Mesendoderm (in vitro differentiated cells): ENCODE measurements at regions not wholly inside any gene's neighbourhood (a gene's known extent, or its start where the extent isn't known, plus 50 kb on each side); places are given as distances from the start of the nearest gene placed in this dataset.

ENCODE experiments used
- DNase-seq: peaks from one replicate; pipeline ENCODE4 v3.0.0; 2013
- H2AK5ac ChIP-seq: 2 replicates; pipeline ENCODE4 v1.6.1; 2013; ENCODE audit warnings: low read length, inconsistent platforms
- H2BK120ac ChIP-seq: 2 replicates; pipeline ENCODE4 v1.6.1; 2013; ENCODE audit warnings: low read depth, mild to moderate bottlenecking, low read length, moderate library complexity, mixed read lengths
- H2BK15ac ChIP-seq: replicated peaks from 2 replicates; pipeline ENCODE4 v1.6.1; 2013; ENCODE audit warnings: low read depth, mild to moderate bottlenecking, moderate library complexity
- H2BK5ac ChIP-seq: 2 replicates; pipeline ENCODE4 v1.6.1; 2013; ENCODE audit warnings: low read length, inconsistent platforms
- H3K18ac ChIP-seq: 2 replicates; pipeline ENCODE4 v1.6.1; 2013; ENCODE audit warnings: mild to moderate bottlenecking, low read length, mixed read lengths
- H3K23ac ChIP-seq: one replicate; pipeline ENCODE4 v1.6.1; 2013; ENCODE audit warnings: low read length
- H3K27ac ChIP-seq: 2 replicates; pipeline ENCODE4 v1.5.1; 2013; ENCODE audit warnings: low read depth, mild to moderate bottlenecking, inconsistent platforms, low read length, moderate library complexity
- H3K27me3 ChIP-seq: 2 replicates; pipeline ENCODE4 v1.6.1; 2013; ENCODE audit warnings: low read length, control low read depth, mild to moderate bottlenecking, inconsistent platforms; ENCODE audit not compliant: insufficient read depth, poor library complexity
- H3K36me3 ChIP-seq: 2 replicates; pipeline ENCODE4 v1.6.1; 2013; ENCODE audit warnings: low read length, inconsistent platforms; ENCODE audit not compliant: control insufficient read depth, insufficient read depth
- H3K4ac ChIP-seq: one replicate; pipeline ENCODE4 v1.6.1; 2013; ENCODE audit warnings: low read depth, mild to moderate bottlenecking, low read length, moderate library complexity
- H3K4me1 ChIP-seq: 2 replicates; pipeline ENCODE4 v1.6.1; 2013; ENCODE audit warnings: low read depth, low read length, inconsistent platforms; ENCODE audit not compliant: control insufficient read depth
- H3K4me2 ChIP-seq: 2 replicates; pipeline ENCODE4 v1.6.1; 2013; ENCODE audit warnings: low read length
- H3K4me3 ChIP-seq: 2 replicates; pipeline ENCODE4 v1.5.1; 2013; ENCODE audit warnings: mild to moderate bottlenecking, low read length
- H3K56ac ChIP-seq: one replicate; pipeline ENCODE4 v1.6.1; 2013; ENCODE audit warnings: low read length
- H3K79me1 ChIP-seq: 2 replicates; pipeline ENCODE4 v1.6.1; 2013; ENCODE audit warnings: low read length, inconsistent platforms
- H3K79me2 ChIP-seq: 2 replicates; pipeline ENCODE4 v1.6.1; 2013; ENCODE audit warnings: mild to moderate bottlenecking, low read length; ENCODE audit not compliant: control insufficient read depth, insufficient read depth
- H3K9ac ChIP-seq: 2 replicates; pipeline ENCODE4 v1.6.1; 2013; ENCODE audit warnings: low read length, inconsistent platforms
- H4K5ac ChIP-seq: one replicate; pipeline ENCODE4 v1.6.1; 2013; ENCODE audit warnings: low read length
- H4K8ac ChIP-seq: one replicate; pipeline ENCODE4 v1.6.1; 2013; ENCODE audit warnings: low read depth, mild to moderate bottlenecking, control low read depth, low read length, moderate library complexity
- WGBS: extraction: QIAGEN DNeasy Blood & Tissue Kit; methylation state at CpG from one replicate; pipeline ENCODE4 v1.1.7; 2013; ENCODE audit warnings: low lambda C conversion rate, missing lambda C conversion rate; ENCODE audit not compliant: insufficient coverage; ENCODE audit errors: extremely low coverage; 5-methylcytosine and 5-hydroxymethylcytosine counted together

GRCh38 chr3:148466143-148466542, 231.6 kb upstream of the AGTR1 start:
- Histone ChIP-seq H3K18ac (no peak overlapping the region), H3K27me3 (no peaks in the 10 kb centered on the region), H3K4ac (no peak overlapping the region), H3K9ac (no peak overlapping the region), H3K4me3 (no peak overlapping the region), H3K36me3 (no peaks in the 10 kb centered on the region), H3K4me2 (no peak overlapping the region), H2AK5ac (no peak overlapping the region), H4K8ac (no peak overlapping the region), H2BK15ac (no peak overlapping the region), H2BK5ac (no peak overlapping the region), H3K79me2 (no peaks in the 10 kb centered on the region), H3K56ac (no peak overlapping the region), H3K23ac (no peak overlapping the region), H2BK120ac (no peak overlapping the region), H3K79me1 (no peaks in the 10 kb centered on the region), H3K4me1 (no peaks in the 10 kb centered on the region), H4K5ac (no peak overlapping the region), H3K27ac (no peak overlapping the region)
- peak; percentile 61 for DNase-seq
- WGBS, result no CpG with 5 or more reads among the region's 2 CpGs

GRCh38 chr3:148466980-148467740, 230.5 kb upstream of the AGTR1 start:
- DNase-seq, result no peak
- Histone ChIP-seq H3K4me1 (no peaks in the 10 kb centered on the region), H2BK5ac (no peak overlapping the region), H3K4me2 (no peak overlapping the region), H3K27ac (no peak overlapping the region), H3K27me3 (no peaks in the 10 kb centered on the region), H2BK120ac (no peak overlapping the region), H3K4ac (no peak overlapping the region), H4K8ac (no peak overlapping the region), H3K79me1 (no peaks in the 10 kb centered on the region), H3K23ac (no peak overlapping the region), H3K9ac (no peak overlapping the region), H3K4me3 (no peak overlapping the region), H2BK15ac (no peak overlapping the region), H4K5ac (no peak overlapping the region), H3K79me2 (no peaks in the 10 kb centered on the region), H3K56ac (no peak overlapping the region), H3K36me3 (no peaks in the 10 kb centered on the region), H3K18ac (no peak overlapping the region), H2AK5ac (no peak overlapping the region)

GRCh38 chr3:148477375-148477774, 220.3 kb upstream of the AGTR1 start:
- H4K8ac ChIP-seq, result no peak overlapping the region
- no peak overlapping the region for H3K4me3 ChIP-seq
- no peak overlapping the region for H3K56ac ChIP-seq
- no CpG with 5 or more reads among the region's 2 CpGs for WGBS
- no peak overlapping the region for H4K5ac ChIP-seq
- no peak overlapping the region for H2BK15ac ChIP-seq
- no peak overlapping the region for H3K23ac ChIP-seq
- no peak overlapping the region for H2BK5ac ChIP-seq
- H3K4me2 ChIP-seq, result no peak overlapping the region
- H3K27ac ChIP-seq, result no peak overlapping the region
- H3K4me1 ChIP-seq, result peaks cover 2% of the 10 kb centered on the region
- no peak overlapping the region for H3K18ac ChIP-seq
- H3K9ac ChIP-seq, result no peak overlapping the region
- no peaks in the 10 kb centered on the region for H3K27me3 ChIP-seq
- DNase-seq, result no peak
- H2AK5ac ChIP-seq, result no peak overlapping the region
- H2BK120ac ChIP-seq, result no peak overlapping the region
- H3K79me2 ChIP-seq, result no peaks in the 10 kb centered on the region
- no peaks in the 10 kb centered on the region for H3K36me3 ChIP-seq
- H3K4ac ChIP-seq, result no peak overlapping the region
- H3K79me1 ChIP-seq, result no peaks in the 10 kb centered on the region

- Histone ChIP-seq H3K36me3 (no peaks in the 10 kb centered on the region), H3K18ac (no peak overlapping the region), H2BK120ac (no peak overlapping the region), H2BK5ac (no peak overlapping the region), H2BK15ac (no peak overlapping the region), H3K56ac (no peak overlapping the region), H3K27me3 (no peaks in the 10 kb centered on the region), H3K4me1 (no peaks in the 10 kb centered on the region), H3K79me2 (no peaks in the 10 kb centered on the region), H3K79me1 (no peaks in the 10 kb centered on the region), H3K4me3 (no peak overlapping the region), H2AK5ac (no peak overlapping the region), H4K8ac (no peak overlapping the region), H3K23ac (no peak overlapping the region), H3K27ac (no peak overlapping the region), H4K5ac (no peak overlapping the region), H3K4ac (no peak overlapping the region), H3K4me2 (no peak overlapping the region), H3K9ac (no peak overlapping the region)
- no peak for DNase-seq
- WGBS, result no CpG with 5 or more reads among the region's 3 CpGs
These were observed 204.1 kb upstream of the AGTR1 start for GRCh38 chr3:148493631-148494030.

GRCh38 chr3:148494451-148494850, 203.3 kb upstream of the AGTR1 start:
- Histone ChIP-seq H4K5ac (no peak overlapping the region), H3K4ac (no peak overlapping the region), H2BK5ac (no peak overlapping the region), H2BK15ac (no peak overlapping the region), H3K79me1 (no peaks in the 10 kb centered on the region), H4K8ac (no peak overlapping the region), H3K18ac (no peak overlapping the region), H3K27me3 (no peaks in the 10 kb centered on the region), H2AK5ac (no peak overlapping the region), H2BK120ac (no peak overlapping the region), H3K36me3 (no peaks in the 10 kb centered on the region), H3K4me2 (no peak overlapping the region), H3K4me3 (no peak overlapping the region), H3K4me1 (no peaks in the 10 kb centered on the region), H3K79me2 (no peaks in the 10 kb centered on the region), H3K27ac (no peak overlapping the region), H3K9ac (no peak overlapping the region), H3K23ac (no peak overlapping the region), H3K56ac (no peak overlapping the region)
- DNase-seq, result no peak
- WGBS, result no CpG with 5 or more reads among the region's 1 CpG

- Histone ChIP-seq H2BK15ac (no peak overlapping the region), H3K27ac (no peak overlapping the region), H2AK5ac (no peak overlapping the region), H3K36me3 (no peaks in the 10 kb centered on the region), H2BK5ac (no peak overlapping the region), H3K4ac (no peak overlapping the region), H4K5ac (no peak overlapping the region), H3K4me1 (no peaks in the 10 kb centered on the region), H3K18ac (no peak overlapping the region), H3K23ac (no peak overlapping the region), H3K79me2 (no peaks in the 10 kb centered on the region), H2BK120ac (no peak overlapping the region), H3K9ac (no peak overlapping the region), H3K27me3 (no peaks in the 10 kb centered on the region), H3K79me1 (no peaks in the 10 kb centered on the region), H3K4me3 (no peak overlapping the region), H3K56ac (no peak overlapping the region), H4K8ac (no peak overlapping the region), H3K4me2 (no peak overlapping the region)
- DNase-seq, result no peak
These were observed 196.8 kb upstream of the AGTR1 start for GRCh38 chr3:148500881-148501280.
